ENCODE measurements at regions not wholly inside any gene's neighbourhood (a gene's known extent, or its start where the extent isn't known, plus 50 kb on each side); places are given as distances from the start of the nearest gene placed in this dataset.
"Not testable (repeated sequence)": the region's sequence is repeated elsewhere in the genome, so short reads cannot be mapped to it uniquely, and the experiment has no call there.

DNA sequence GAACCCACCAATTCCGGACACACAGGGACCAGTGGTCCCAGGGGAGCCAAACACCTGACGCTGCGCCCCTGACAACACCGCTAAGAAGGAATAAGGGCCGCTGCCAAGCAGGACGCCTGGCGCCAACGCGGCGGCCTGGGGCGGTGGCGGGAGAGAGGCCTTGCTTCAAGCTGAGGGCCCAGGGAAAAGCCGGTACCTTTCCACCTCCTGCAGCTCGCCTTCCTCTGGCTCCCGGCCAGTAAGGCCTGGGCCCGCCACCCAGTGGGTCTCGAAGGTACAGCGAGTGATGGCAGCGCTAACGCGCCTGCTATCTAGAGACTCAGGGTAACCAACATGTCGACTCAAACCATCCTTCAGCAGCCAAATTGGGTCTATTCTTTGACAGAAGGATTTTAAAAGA lies 1074.1 kb downstream of the SI start:
- H3K27me3 Mint-ChIP-seq = no peaks in the 10 kb centered on the region
- ChIA-PET CTCF (no interaction called here), POLR2A (no interaction called here)
- H3K27ac Mint-ChIP-seq = no peak overlapping the region
- H3K36me3 Mint-ChIP-seq (ENCODE audit: low read depth) = no peaks in the 10 kb centered on the region
- no peaks in the 10 kb centered on the region for H3K4me1 Mint-ChIP-seq
- no peak for DNase-seq
- no peak overlapping the region for H3K4me3 Mint-ChIP-seq
- H3K9me3 Mint-ChIP-seq = peaks cover 4% of the 10 kb centered on the region

DNA sequence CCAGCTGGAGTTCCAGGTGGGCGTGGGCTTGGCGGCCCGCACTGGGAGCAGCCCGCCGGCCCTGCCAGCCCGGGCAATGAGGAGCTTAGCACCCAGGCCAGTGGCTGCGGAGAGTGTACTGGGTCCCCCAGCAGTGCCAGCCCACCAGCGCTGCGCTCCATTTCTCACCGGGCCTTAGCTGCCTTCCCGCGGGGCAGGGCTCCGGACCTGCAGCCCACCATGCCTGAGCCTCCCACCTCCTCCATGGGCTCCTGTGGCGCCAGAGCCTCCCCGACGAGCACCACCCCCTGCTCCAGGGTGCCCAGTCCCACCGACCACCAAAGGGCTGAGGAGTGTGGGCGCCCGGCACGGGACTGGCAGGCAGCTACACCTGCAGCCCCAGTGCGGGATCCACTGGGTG lies 1075.3 kb downstream of the SI start:
- CTCF ChIA-PET; H3K27ac Mint-ChIP-seq; H3K9me3 Mint-ChIP-seq; DNase-seq; H3K4me1 Mint-ChIP-seq; POLR2A ChIA-PET; H3K36me3 Mint-ChIP-seq (ENCODE audit: low read depth); H3K27me3 Mint-ChIP-seq; H3K4me3 Mint-ChIP-seq: not testable (repeated sequence)

- ChIA-PET CTCF (interaction anchor here (0.6 kb wide), 1 partner anchor 242 kb away, joined by 3 read pairs; no protein-coding TSS in a partner anchor), POLR2A (no interaction called here)
- H3K9me3 Mint-ChIP-seq = peaks cover 1% of the 10 kb centered on the region
- no peak overlapping the region for H3K27ac Mint-ChIP-seq
- no peaks in the 10 kb centered on the region for H3K27me3 Mint-ChIP-seq
- no peaks in the 10 kb centered on the region for H3K36me3 Mint-ChIP-seq (ENCODE audit: low read depth)
- no peak overlapping the region for H3K4me3 Mint-ChIP-seq
- no peak for DNase-seq
- no peaks in the 10 kb centered on the region for H3K4me1 Mint-ChIP-seq
These were observed 1094.4 kb downstream of the SI start for GRCh38 chr3:163983940-163984339.

DNA sequence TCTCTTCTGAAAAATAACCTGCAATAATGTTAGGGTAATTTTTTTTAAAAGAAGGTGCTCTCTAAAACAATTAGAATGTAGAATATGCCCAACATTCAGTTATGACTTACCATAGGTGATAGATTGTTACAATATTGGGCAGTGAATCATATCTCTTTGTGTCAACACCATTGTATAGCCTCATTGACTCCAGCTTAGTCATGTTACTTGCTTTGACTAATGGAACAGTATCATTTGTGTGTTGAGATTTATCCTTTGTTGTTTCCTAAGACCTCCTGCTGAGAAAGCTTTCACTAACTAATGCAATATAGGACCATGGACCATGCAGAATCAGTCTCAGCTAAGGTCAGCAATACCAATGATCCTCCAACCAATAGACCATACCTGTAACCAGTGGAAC lies 1106.4 kb downstream of the SI start:
- no peak for DNase-seq
- CTCF ChIA-PET = no interaction called here
- no peak overlapping the region for H3K27ac Mint-ChIP-seq
- POLR2A ChIA-PET = no interaction called here
- H3K9me3 Mint-ChIP-seq = peaks cover 8% of the 10 kb centered on the region
- H3K27me3 Mint-ChIP-seq = no peaks in the 10 kb centered on the region
- no peaks in the 10 kb centered on the region for H3K4me1 Mint-ChIP-seq
- no peaks in the 10 kb centered on the region for H3K36me3 Mint-ChIP-seq (ENCODE audit: low read depth)
- H3K4me3 Mint-ChIP-seq = no peak overlapping the region

DNA sequence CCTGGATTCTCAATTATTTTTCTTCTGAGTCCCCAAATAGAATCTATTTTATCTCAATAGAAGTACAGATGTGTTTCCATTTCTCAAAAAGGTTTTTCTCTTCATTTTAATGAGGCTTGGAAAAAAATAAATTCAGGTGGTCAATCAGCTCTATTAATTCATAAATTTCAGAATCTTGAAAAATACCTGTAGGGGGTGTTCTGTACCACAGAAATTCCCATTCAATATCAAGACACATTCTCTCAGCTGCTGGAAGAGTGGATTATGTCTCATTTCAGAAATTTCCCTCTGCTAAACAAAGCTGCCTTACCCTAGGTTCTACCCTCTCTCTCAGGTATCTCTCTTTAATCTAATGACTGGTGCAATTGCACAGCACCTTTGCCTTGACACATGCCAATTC lies 1121.2 kb downstream of the SI start:
- POLR2A ChIA-PET = no interaction called here

DNA sequence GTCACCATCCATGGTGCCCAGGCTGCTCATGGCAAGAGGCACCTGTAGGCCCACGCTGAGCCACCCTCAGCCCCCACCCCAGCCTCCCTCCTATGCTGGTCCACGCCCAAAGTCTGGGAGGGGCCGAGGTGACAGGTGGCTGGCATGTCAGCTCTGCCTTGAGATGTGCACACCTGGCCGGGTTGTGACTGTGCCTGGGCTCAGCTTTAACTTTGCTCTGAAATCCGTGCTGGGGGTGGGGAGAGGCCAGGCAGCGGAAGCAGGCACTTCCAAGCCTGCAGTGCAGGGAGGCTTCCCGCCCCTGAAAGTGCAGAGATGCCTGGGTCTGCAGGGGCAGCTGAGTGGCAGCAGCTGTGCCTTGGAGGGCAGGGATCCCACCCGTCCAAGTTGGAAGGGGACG lies 1124.8 kb downstream of the SI start:
- DNase-seq = no peak
- H3K4me3 Mint-ChIP-seq = no peak overlapping the region
- H3K36me3 Mint-ChIP-seq (ENCODE audit: low read depth) = no peaks in the 10 kb centered on the region
- CTCF ChIA-PET = no interaction called here
- no peak overlapping the region for H3K27ac Mint-ChIP-seq
- peaks cover 2% of the 10 kb centered on the region for H3K9me3 Mint-ChIP-seq
- POLR2A ChIA-PET = no interaction called here
- H3K27me3 Mint-ChIP-seq = no peaks in the 10 kb centered on the region
- no peaks in the 10 kb centered on the region for H3K4me1 Mint-ChIP-seq

More for the DNA sequence above, 1121.2 kb downstream of the SI start:
- Mint-ChIP-seq H3K4me3 (no peak overlapping the region), H3K27me3 (no peaks in the 10 kb centered on the region), H3K36me3 (ENCODE audit: low read depth) (no peaks in the 10 kb centered on the region), H3K4me1 (no peaks in the 10 kb centered on the region), H3K27ac (no peak overlapping the region), H3K9me3 (peaks cover 7% of the 10 kb centered on the region)
- DNase-seq = no peak
- CTCF ChIA-PET = no interaction called here

- Mint-ChIP-seq H3K36me3 (ENCODE audit: low read depth) (no peaks in the 10 kb centered on the region), H3K4me1 (no peaks in the 10 kb centered on the region), H3K27me3 (no peaks in the 10 kb centered on the region), H3K9me3 (no peaks in the 10 kb centered on the region), H3K27ac (no peak overlapping the region), H3K4me3 (no peak overlapping the region)
- ChIA-PET CTCF (no interaction called here), POLR2A (no interaction called here)
- no peak for DNase-seq
These were observed 1125.8 kb downstream of the SI start for GRCh38 chr3:163952499-163952898.

- no peaks in the 10 kb centered on the region for H3K9me3 Mint-ChIP-seq
- H3K36me3 Mint-ChIP-seq (ENCODE audit: low read depth) = no peaks in the 10 kb centered on the region
These were observed 1126.8 kb downstream of the SI start for GRCh38 chr3:163951397-163951987.

DNA sequence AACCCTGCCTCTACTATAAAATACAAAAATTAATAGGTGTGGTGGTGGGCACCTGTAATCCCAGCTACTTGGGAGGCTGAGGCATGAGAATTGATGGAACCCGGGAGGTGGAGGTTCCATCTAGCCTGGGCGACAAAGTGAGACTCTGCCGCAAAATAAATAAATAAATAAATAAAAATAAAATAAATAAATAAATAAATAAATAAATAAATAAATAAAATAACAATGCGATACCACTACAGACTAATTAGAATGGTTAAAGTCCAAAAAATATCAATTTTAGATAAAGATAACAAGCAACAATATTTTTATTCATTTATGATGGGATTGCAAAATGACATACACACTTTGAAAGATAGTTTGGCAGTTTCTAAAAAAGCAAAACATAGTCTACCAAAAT lies 1131.5 kb downstream of the SI start:
- Mint-ChIP-seq H3K27ac (no peak overlapping the region), H3K27me3 (no peaks in the 10 kb centered on the region), H3K4me3 (no peak overlapping the region), H3K36me3 (ENCODE audit: low read depth) (no peaks in the 10 kb centered on the region), H3K9me3 (peaks cover 3% of the 10 kb centered on the region), H3K4me1 (no peaks in the 10 kb centered on the region)
- POLR2A ChIA-PET = no interaction called here
- no peak for DNase-seq
- CTCF ChIA-PET = no interaction called here

More at GRCh38 chr3:163951397-163951987, 1126.8 kb downstream of the SI start:
- no peak overlapping the region for H3K27ac Mint-ChIP-seq
- H3K27me3 Mint-ChIP-seq = no peaks in the 10 kb centered on the region
- no peak for DNase-seq
- H3K4me3 Mint-ChIP-seq = no peak overlapping the region
- no peaks in the 10 kb centered on the region for H3K4me1 Mint-ChIP-seq
- POLR2A ChIA-PET = no interaction called here
- CTCF ChIA-PET = no interaction called here

GRCh38 chr3:163943664-163944063 lies 1134.6 kb downstream of the SI start:
- no peak for DNase-seq
- Mint-ChIP-seq H3K36me3 (ENCODE audit: low read depth) (no peaks in the 10 kb centered on the region), H3K27me3 (no peaks in the 10 kb centered on the region), H3K4me1 (no peaks in the 10 kb centered on the region), H3K9me3 (peaks cover 3% of the 10 kb centered on the region), H3K4me3 (no peak overlapping the region), H3K27ac (no peak overlapping the region)
- CTCF ChIA-PET = no interaction called here
- POLR2A ChIA-PET = no interaction called here

GRCh38 chr3:163939926-163940325 lies 1138.4 kb downstream of the SI start:
- H3K27ac Mint-ChIP-seq = no peak overlapping the region
- DNase-seq = no peak
- H3K4me1 Mint-ChIP-seq = no peaks in the 10 kb centered on the region
- H3K27me3 Mint-ChIP-seq = no peaks in the 10 kb centered on the region
- no peaks in the 10 kb centered on the region for H3K36me3 Mint-ChIP-seq (ENCODE audit: low read depth)
- POLR2A ChIA-PET = no interaction called here
- H3K4me3 Mint-ChIP-seq = no peak overlapping the region
- CTCF ChIA-PET = no interaction called here
- peaks cover 3% of the 10 kb centered on the region for H3K9me3 Mint-ChIP-seq

DNA sequence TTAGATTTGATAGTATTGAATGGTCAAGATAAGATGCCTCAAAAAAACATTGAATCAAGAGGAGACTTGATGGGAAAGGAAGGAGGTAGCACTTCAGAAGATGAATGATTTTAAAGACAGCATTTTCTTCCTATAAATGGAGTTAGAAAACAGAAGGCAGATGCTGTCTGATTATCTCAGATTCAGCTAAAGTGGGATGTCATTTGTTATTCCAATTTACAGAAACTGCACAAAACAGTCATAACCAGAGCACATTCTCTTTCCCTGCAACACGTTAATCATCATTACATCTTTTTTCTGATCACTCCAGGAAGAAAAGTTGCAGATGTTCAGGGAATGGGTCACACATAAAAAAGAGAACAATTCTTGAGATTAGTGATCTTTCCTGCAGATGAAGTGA lies 1141.8 kb downstream of the SI start:
- Mint-ChIP-seq H3K9me3 (no peaks in the 10 kb centered on the region), H3K4me3 (no peak overlapping the region), H3K36me3 (ENCODE audit: low read depth) (no peaks in the 10 kb centered on the region), H3K27ac (no peak overlapping the region), H3K4me1 (no peaks in the 10 kb centered on the region), H3K27me3 (no peaks in the 10 kb centered on the region)
- POLR2A ChIA-PET = no interaction called here
- CTCF ChIA-PET = no interaction called here
- no peak for DNase-seq

DNA sequence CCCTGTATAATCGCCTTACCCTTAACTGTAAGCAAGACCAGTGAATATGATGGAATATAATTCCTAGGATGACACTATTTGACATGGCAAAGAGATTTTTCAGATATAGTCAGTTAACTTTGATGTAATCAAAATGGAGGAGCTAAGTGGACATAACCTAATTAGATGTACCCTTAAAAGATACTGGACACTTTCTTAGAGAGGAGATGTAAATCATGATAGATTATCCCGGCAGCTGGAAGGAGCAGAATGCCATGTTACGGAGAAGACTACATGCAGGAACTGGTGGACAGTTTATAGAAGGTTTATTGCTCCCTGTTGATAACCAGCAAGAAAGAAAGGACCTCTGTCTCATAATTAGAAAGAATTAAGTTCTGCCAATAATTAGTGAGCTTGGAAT lies 1142.9 kb downstream of the SI start:
- Mint-ChIP-seq H3K4me1 (no peaks in the 10 kb centered on the region), H3K27ac (no peak overlapping the region), H3K4me3 (no peak overlapping the region), H3K9me3 (no peaks in the 10 kb centered on the region), H3K27me3 (no peaks in the 10 kb centered on the region), H3K36me3 (ENCODE audit: low read depth) (no peaks in the 10 kb centered on the region)
- DNase-seq = no peak
- ChIA-PET POLR2A (no interaction called here), CTCF (no interaction called here)

GRCh38 chr3:163929069-163929652 lies 1149.1 kb downstream of the SI start:
- Mint-ChIP-seq H3K4me3 (no peak overlapping the region), H3K27ac (no peak overlapping the region), H3K9me3 (no peaks in the 10 kb centered on the region), H3K4me1 (no peaks in the 10 kb centered on the region), H3K27me3 (no peaks in the 10 kb centered on the region), H3K36me3 (ENCODE audit: low read depth) (no peaks in the 10 kb centered on the region)
- CTCF ChIA-PET = no interaction called here
- POLR2A ChIA-PET = no interaction called here
- no peak for DNase-seq

Measured in activated CD4-positive, alpha-beta T cell treated with anti-CD3 and anti-CD28 coated beads, Interleukin-2, amount 10 ng/mL, durations not matched to agents 7 days and 5 days (primary cell).